ENCODE measurements at regions not wholly inside any gene's neighbourhood (a gene's known extent, or its start where the extent isn't known, plus 50 kb on each side); places are given as distances from the start of the nearest gene placed in this dataset.

- H3K4me2 ChIP-seq (ENCODE audit: low read length), result no peak overlapping the region
- Mint-ChIP-seq H3K27me3 (ENCODE audit: low read depth, unreplicated experiment) (peaks cover 3% of the 10 kb centered on the region), H3K27ac (ENCODE audit: unreplicated experiment) (no peak overlapping the region), H3K9me3 (ENCODE audit: unreplicated experiment) (no peaks in the 10 kb centered on the region), H3K4me1 (ENCODE audit: low read depth, unreplicated experiment) (no peaks in the 10 kb centered on the region), H3K36me3 (ENCODE audit: low read depth, unreplicated experiment) (no peaks in the 10 kb centered on the region), H3K4me3 (ENCODE audit: unreplicated experiment) (no peak overlapping the region)
- no peak overlapping the region for H3K4me3 ChIP-seq (ENCODE audit: insufficient read depth, low read depth, low read length)
- no peaks in the 10 kb centered on the region for H3K36me3 ChIP-seq (ENCODE audit: insufficient read depth, low read length)
- H3K79me2 ChIP-seq (ENCODE audit: insufficient read depth, low read length), result no peaks in the 10 kb centered on the region
- H3K27ac ChIP-seq (ENCODE audit: low read depth, low read length), result no peak overlapping the region
- H3K9ac ChIP-seq (ENCODE audit: low read length), result no peak overlapping the region
- no peaks in the 10 kb centered on the region for H3K27me3 ChIP-seq (ENCODE audit: insufficient read depth, low read length)
- H4K20me1 ChIP-seq (ENCODE audit: insufficient read depth, low read length), result no peaks in the 10 kb centered on the region
- TF ChIP-seq CTCF (IDR thresholded peaks at IDR 0.05; ENCODE audit: insufficient read depth, low read depth, low read length) (no peak), EZH2 (IDR thresholded peaks at IDR 0.05; ENCODE audit: insufficient read depth, low read length) (no peak)
- no peaks in the 10 kb centered on the region for H3K9me3 ChIP-seq (ENCODE audit: insufficient read depth, low read depth, low read length)
- no peak overlapping the region for H2AFZ ChIP-seq (ENCODE audit: low read depth, low read length)
- DNase-seq (ENCODE audit: low read depth), result no peak
- H3K4me1 ChIP-seq (ENCODE audit: insufficient read depth, low read length), result no peaks in the 10 kb centered on the region
- FAIRE-seq, result no peak
Measured at GRCh38 chr14:87046960-87047359, 946.0 kb downstream of the GALC start.

- Histone ChIP-seq H3K27ac (ENCODE audit: low read depth, low read length) (no peak overlapping the region), H3K27me3 (ENCODE audit: insufficient read depth, low read length) (no peaks in the 10 kb centered on the region), H3K4me3 (ENCODE audit: insufficient read depth, low read depth, low read length) (no peak overlapping the region), H4K20me1 (ENCODE audit: insufficient read depth, low read length) (no peaks in the 10 kb centered on the region), H3K36me3 (ENCODE audit: insufficient read depth, low read length) (no peaks in the 10 kb centered on the region), H3K4me2 (ENCODE audit: low read length) (no peak overlapping the region), H3K4me1 (ENCODE audit: insufficient read depth, low read length) (no peaks in the 10 kb centered on the region), H3K9me3 (ENCODE audit: insufficient read depth, low read depth, low read length) (no peaks in the 10 kb centered on the region), H3K9ac (ENCODE audit: low read length) (no peak overlapping the region), H3K79me2 (ENCODE audit: insufficient read depth, low read length) (no peaks in the 10 kb centered on the region), H2AFZ (ENCODE audit: low read depth, low read length) (no peak overlapping the region)
- no peaks in the 10 kb centered on the region for H3K4me1 Mint-ChIP-seq (ENCODE audit: low read depth, unreplicated experiment)
- H3K36me3 Mint-ChIP-seq (ENCODE audit: low read depth, unreplicated experiment), result no peaks in the 10 kb centered on the region
- no peak overlapping the region for H3K4me3 Mint-ChIP-seq (ENCODE audit: unreplicated experiment)
- no peak for TF ChIP-seq EZH2 (IDR thresholded peaks at IDR 0.05; ENCODE audit: insufficient read depth, low read length)
- TF ChIP-seq CTCF (IDR thresholded peaks at IDR 0.05; ENCODE audit: insufficient read depth, low read depth, low read length), result no peak
- no peak overlapping the region for H3K27ac Mint-ChIP-seq (ENCODE audit: unreplicated experiment)
- no peak for FAIRE-seq
- H3K9me3 Mint-ChIP-seq (ENCODE audit: unreplicated experiment), result no peaks in the 10 kb centered on the region
- DNase-seq (ENCODE audit: low read depth), result no peak
- peaks cover 3% of the 10 kb centered on the region for H3K27me3 Mint-ChIP-seq (ENCODE audit: low read depth, unreplicated experiment)
Measured at GRCh38 chr14:87045956-87046355, 947.0 kb downstream of the GALC start.

GRCh38 chr14:87045246-87045645, 947.7 kb downstream of the GALC start:
- no peaks in the 10 kb centered on the region for H3K27me3 ChIP-seq (ENCODE audit: insufficient read depth, low read length)
- H3K9ac ChIP-seq (ENCODE audit: low read length), result no peak overlapping the region
- Mint-ChIP-seq H3K27ac (ENCODE audit: unreplicated experiment) (no peak overlapping the region), H3K4me1 (ENCODE audit: low read depth, unreplicated experiment) (no peaks in the 10 kb centered on the region), H3K27me3 (ENCODE audit: low read depth, unreplicated experiment) (no peaks in the 10 kb centered on the region), H3K9me3 (ENCODE audit: unreplicated experiment) (no peaks in the 10 kb centered on the region), H3K36me3 (ENCODE audit: low read depth, unreplicated experiment) (no peaks in the 10 kb centered on the region), H3K4me3 (ENCODE audit: unreplicated experiment) (no peak overlapping the region)
- H4K20me1 ChIP-seq (ENCODE audit: insufficient read depth, low read length), result no peaks in the 10 kb centered on the region
- no peaks in the 10 kb centered on the region for H3K36me3 ChIP-seq (ENCODE audit: insufficient read depth, low read length)
- TF ChIP-seq EZH2 (IDR thresholded peaks at IDR 0.05; ENCODE audit: insufficient read depth, low read length) (no peak), CTCF (IDR thresholded peaks at IDR 0.05; ENCODE audit: insufficient read depth, low read depth, low read length) (no peak)
- no peaks in the 10 kb centered on the region for H3K9me3 ChIP-seq (ENCODE audit: insufficient read depth, low read depth, low read length)
- FAIRE-seq, result no peak
- no peak overlapping the region for H3K4me2 ChIP-seq (ENCODE audit: low read length)
- H3K27ac ChIP-seq (ENCODE audit: low read depth, low read length), result no peak overlapping the region
- H2AFZ ChIP-seq (ENCODE audit: low read depth, low read length), result no peak overlapping the region
- H3K79me2 ChIP-seq (ENCODE audit: insufficient read depth, low read length), result no peaks in the 10 kb centered on the region
- H3K4me3 ChIP-seq (ENCODE audit: insufficient read depth, low read depth, low read length), result no peak overlapping the region
- H3K4me1 ChIP-seq (ENCODE audit: insufficient read depth, low read length), result no peaks in the 10 kb centered on the region
- DNase-seq (ENCODE audit: low read depth), result no peak
